Liver (tissue), 8 donors: ENCODE measurements at regions not wholly inside any gene's neighbourhood (a gene's known extent, or its start where the extent isn't known, plus 50 kb on each side); places are given as distances from the start of the nearest gene placed in this dataset.

Experiments
- DNase-seq: peaks from one replicate; pipeline ENCODE4 v3.0.0-alpha.2; 2017; ENCODE audit warnings: low spot score
- H3K27ac ChIP-seq, 2 donors: one replicate each; pipeline ENCODE4 v1.7.0; 2013; ENCODE audit warnings: inconsistent platforms in 2 of 2, low read length in 2 of 2, control low read depth in 1 of 2, low read depth in 1 of 2, mild to moderate bottlenecking in 1 of 2
- H3K27me3 ChIP-seq, 4 donors: one replicate each; pipeline versions ENCODE4 v1.6.1 to v1.7.0; 2013; ENCODE audit warnings: low read length in 3 of 4, inconsistent platforms in 1 of 4, mild to moderate bottlenecking in 1 of 4, moderate library complexity in 1 of 4; ENCODE audit not compliant: control insufficient read depth in 4 of 4, insufficient read depth in 4 of 4
- H3K36me3 ChIP-seq, 4 donors: one replicate each; pipeline versions ENCODE4 v1.6.1 to v1.7.0; 2013; ENCODE audit warnings: low read length in 3 of 4, mild to moderate bottlenecking in 3 of 4, low read depth in 1 of 4, moderate library complexity in 1 of 4; ENCODE audit not compliant: control insufficient read depth in 4 of 4, insufficient read depth in 3 of 4
- H3K4me1 ChIP-seq, 4 donors: one replicate each; pipeline versions ENCODE4 v1.6.1 to v1.7.0; 2013; ENCODE audit warnings: low read length in 3 of 4, mild to moderate bottlenecking in 3 of 4, moderate library complexity in 1 of 4; ENCODE audit not compliant: control insufficient read depth in 4 of 4, insufficient read depth in 4 of 4
- H3K4me3 ChIP-seq, 3 donors: one replicate each; pipeline versions ENCODE4 v1.6.1 to v1.7.0; 2013; ENCODE audit warnings: low read length in 3 of 3, control low read depth in 1 of 3, low read depth in 1 of 3, mild to moderate bottlenecking in 1 of 3
- H3K9ac ChIP-seq, 2 donors: one replicate each; pipeline ENCODE4 v1.7.0; 2013; ENCODE audit warnings: low read length in 2 of 2, mild to moderate bottlenecking in 2 of 2, moderate library complexity in 2 of 2, control low read depth in 1 of 2, low read depth in 1 of 2
- H3K9me3 ChIP-seq, 4 donors: one replicate each; pipeline versions ENCODE4 v1.6.1 to v1.7.0; 2013; ENCODE audit warnings: low read length in 3 of 4; ENCODE audit not compliant: control insufficient read depth in 4 of 4
- EGR1 ChIP-seq, 2 donors: IDR thresholded peaks; 2 replicates each; pipeline ENCODE4 v1.6.1; 2016 to 2018; ENCODE audit warnings: antibody characterized with exemption in 2 of 2, low read depth in 2 of 2
- FOXA2 ChIP-seq: IDR thresholded peaks from 2 replicates; pipeline ENCODE4 v1.6.1; 2016; ENCODE audit warnings: antibody characterized with exemption
- GABPA ChIP-seq, 2 donors: IDR thresholded peaks in 1 of 2; conservative IDR thresholded peaks in 1 of 2; 2 replicates each; pipeline ENCODE4 v1.6.1; 2016; ENCODE audit warnings: antibody characterized with exemption in 2 of 2, mild to moderate bottlenecking in 1 of 2, moderate library complexity in 1 of 2
- HNF4A ChIP-seq, 2 donors: conservative IDR thresholded peaks; 2 replicates each; pipeline ENCODE4 v1.6.1; 2016; ENCODE audit warnings: antibody characterized with exemption in 2 of 2, mild to moderate bottlenecking in 2 of 2
- HNF4G ChIP-seq: IDR thresholded peaks from 2 replicates; pipeline ENCODE4 v1.6.1; 2016; ENCODE audit warnings: antibody characterized with exemption
- JUND ChIP-seq, 2 donors: IDR thresholded peaks; 2 replicates each; pipeline ENCODE4 v1.6.1; 2016; ENCODE audit warnings: antibody characterized with exemption in 2 of 2
- NR2F2 ChIP-seq: IDR thresholded peaks from 2 replicates; pipeline ENCODE4 v1.6.1; 2016; ENCODE audit warnings: antibody characterized with exemption
- RXRA ChIP-seq, 2 donors: IDR thresholded peaks; 2 replicates each; pipeline ENCODE4 v1.6.1; 2017 to 2018; ENCODE audit warnings: antibody characterized with exemption in 2 of 2, mild to moderate bottlenecking in 1 of 2
- SP1 ChIP-seq: IDR thresholded peaks from 2 replicates; pipeline ENCODE4 v1.6.1; 2018; ENCODE audit warnings: antibody characterized with exemption, mild to moderate bottlenecking
- TAF1 ChIP-seq: conservative IDR thresholded peaks from 2 replicates; pipeline ENCODE4 v1.6.1; 2016; ENCODE audit warnings: antibody characterized with exemption, mild to moderate bottlenecking
- YY1 ChIP-seq: IDR thresholded peaks from 2 replicates; pipeline ENCODE4 v1.6.1; 2016; ENCODE audit warnings: antibody characterized with exemption, mild to moderate bottlenecking
- WGBS: extraction: QIAGEN DNeasy Blood & Tissue Kit; methylation state at CpG from one replicate; pipeline ENCODE4 v1.1.7; 2013; 5-methylcytosine and 5-hydroxymethylcytosine counted together
- TF ChIP-seq, protein P1 (sequence below): IDR thresholded peaks from 2 replicates; pipeline ENCODE4 v1.6.1; 2016; ENCODE audit warnings: antibody characterized with exemption
- TF ChIP-seq, protein P2 (sequence below): IDR thresholded peaks from 2 replicates; pipeline ENCODE4 v1.6.1; 2016; ENCODE audit warnings: antibody characterized with exemption
- TF ChIP-seq, protein P3 (sequence below): fragments of 150-350 bp; IDR thresholded peaks from 2 replicates; pipeline ENCODE4 v1.5.1; 2017; ENCODE audit warnings: improper control_type of control experiment, low read depth, low read length; ENCODE audit not compliant: missing input control
- TF ChIP-seq, protein P4 (sequence below): IDR thresholded peaks from 2 replicates; pipeline ENCODE4 v1.6.1; 2016; ENCODE audit warnings: antibody characterized with exemption, mild to moderate bottlenecking
- TF ChIP-seq, protein P5 (sequence below): IDR thresholded peaks from 2 replicates; pipeline ENCODE4 v1.6.1; 2016; ENCODE audit warnings: antibody characterized with exemption
- donor health status: healthy.
- donor health status: healthy.
- donor health status: healthy.
- donor health status: healthy.
- donor health status: healthy.

DNA sequence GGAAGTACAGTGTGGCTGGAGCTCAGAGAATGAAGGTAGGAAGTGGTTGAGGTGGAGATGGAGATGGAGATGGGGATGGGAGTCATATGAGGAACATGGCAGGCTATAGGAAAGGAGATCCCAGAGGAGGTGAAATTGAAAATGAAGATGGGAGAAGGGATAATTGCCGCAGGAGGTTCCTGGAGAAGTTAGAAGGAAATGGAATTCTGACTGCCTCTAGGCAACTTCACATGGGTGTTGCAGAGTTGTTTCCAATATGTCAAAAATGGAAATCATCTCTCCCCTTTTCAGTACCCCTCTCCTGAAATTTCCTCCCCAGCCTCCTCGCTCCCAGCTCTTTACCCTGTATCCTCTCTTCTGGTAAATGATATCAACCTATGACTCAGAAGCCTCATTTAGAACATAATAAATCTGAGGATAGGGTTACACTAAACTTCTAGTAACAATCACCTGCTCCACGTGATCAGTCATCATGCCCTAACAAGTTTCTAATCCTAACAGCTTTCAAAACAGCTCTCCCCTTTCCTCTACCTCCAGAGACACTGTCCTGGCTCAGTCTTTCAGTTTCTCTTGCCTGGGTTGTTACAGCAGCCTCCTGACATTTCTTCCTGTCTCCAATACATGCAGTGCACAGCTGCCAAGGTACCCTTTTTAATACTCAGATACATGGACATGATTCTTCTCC lies 201.9 kb upstream of the RBMS1 start:
- H3K27me3 ChIP-seq = no peaks in the 10 kb centered on the region
- DNase-seq = no peak

More for the DNA sequence above, 201.9 kb upstream of the RBMS1 start:
- H3K4me1 ChIP-seq = no peaks in the 10 kb centered on the region
- H3K4me3 ChIP-seq = no peak overlapping the region
- H3K9ac ChIP-seq = no peak overlapping the region
- 85% methylated on average over 3 of the region's 3 CpGs for WGBS
- no peak overlapping the region for H3K27ac ChIP-seq
- TF ChIP-seq, protein P1, sequence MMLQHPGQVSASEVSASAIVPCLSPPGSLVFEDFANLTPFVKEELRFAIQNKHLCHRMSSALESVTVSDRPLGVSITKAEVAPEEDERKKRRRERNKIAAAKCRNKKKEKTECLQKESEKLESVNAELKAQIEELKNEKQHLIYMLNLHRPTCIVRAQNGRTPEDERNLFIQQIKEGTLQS = no peak
- TF ChIP-seq HNF4G (no peak), FOXA2 (no peak), SP1 (no peak), TAF1 (no peak), HNF4A (conservative IDR thresholded peaks at IDR 0.05) (no peak), EGR1 (IDR thresholded peaks at IDR 0.05; ENCODE audit: low read depth in 2 of 2) (no peak), RXRA (IDR thresholded peaks at IDR 0.05) (no peak), YY1 (no peak), NR2F2 (no peak), GABPA (IDR thresholded peaks at IDR 0.05 in 1 of 2, conservative IDR thresholded peaks at IDR 0.05 in 1 of 2) (no peak), JUND (IDR thresholded peaks at IDR 0.05) (no peak)
- TF ChIP-seq, protein P2, sequence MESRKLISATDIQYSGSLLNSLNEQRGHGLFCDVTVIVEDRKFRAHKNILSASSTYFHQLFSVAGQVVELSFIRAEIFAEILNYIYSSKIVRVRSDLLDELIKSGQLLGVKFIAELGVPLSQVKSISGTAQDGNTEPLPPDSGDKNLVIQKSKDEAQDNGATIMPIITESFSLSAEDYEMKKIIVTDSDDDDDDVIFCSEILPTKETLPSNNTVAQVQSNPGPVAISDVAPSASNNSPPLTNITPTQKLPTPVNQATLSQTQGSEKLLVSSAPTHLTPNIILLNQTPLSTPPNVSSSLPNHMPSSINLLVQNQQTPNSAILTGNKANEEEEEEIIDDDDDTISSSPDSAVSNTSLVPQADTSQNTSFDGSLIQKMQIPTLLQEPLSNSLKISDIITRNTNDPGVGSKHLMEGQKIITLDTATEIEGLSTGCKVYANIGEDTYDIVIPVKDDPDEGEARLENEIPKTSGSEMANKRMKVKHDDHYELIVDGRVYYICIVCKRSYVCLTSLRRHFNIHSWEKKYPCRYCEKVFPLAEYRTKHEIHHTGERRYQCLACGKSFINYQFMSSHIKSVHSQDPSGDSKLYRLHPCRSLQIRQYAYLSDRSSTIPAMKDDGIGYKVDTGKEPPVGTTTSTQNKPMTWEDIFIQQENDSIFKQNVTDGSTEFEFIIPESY = no peak
- TF ChIP-seq, protein P3, sequence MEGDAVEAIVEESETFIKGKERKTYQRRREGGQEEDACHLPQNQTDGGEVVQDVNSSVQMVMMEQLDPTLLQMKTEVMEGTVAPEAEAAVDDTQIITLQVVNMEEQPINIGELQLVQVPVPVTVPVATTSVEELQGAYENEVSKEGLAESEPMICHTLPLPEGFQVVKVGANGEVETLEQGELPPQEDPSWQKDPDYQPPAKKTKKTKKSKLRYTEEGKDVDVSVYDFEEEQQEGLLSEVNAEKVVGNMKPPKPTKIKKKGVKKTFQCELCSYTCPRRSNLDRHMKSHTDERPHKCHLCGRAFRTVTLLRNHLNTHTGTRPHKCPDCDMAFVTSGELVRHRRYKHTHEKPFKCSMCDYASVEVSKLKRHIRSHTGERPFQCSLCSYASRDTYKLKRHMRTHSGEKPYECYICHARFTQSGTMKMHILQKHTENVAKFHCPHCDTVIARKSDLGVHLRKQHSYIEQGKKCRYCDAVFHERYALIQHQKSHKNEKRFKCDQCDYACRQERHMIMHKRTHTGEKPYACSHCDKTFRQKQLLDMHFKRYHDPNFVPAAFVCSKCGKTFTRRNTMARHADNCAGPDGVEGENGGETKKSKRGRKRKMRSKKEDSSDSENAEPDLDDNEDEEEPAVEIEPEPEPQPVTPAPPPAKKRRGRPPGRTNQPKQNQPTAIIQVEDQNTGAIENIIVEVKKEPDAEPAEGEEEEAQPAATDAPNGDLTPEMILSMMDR = no peak
- TF ChIP-seq, protein P4, sequence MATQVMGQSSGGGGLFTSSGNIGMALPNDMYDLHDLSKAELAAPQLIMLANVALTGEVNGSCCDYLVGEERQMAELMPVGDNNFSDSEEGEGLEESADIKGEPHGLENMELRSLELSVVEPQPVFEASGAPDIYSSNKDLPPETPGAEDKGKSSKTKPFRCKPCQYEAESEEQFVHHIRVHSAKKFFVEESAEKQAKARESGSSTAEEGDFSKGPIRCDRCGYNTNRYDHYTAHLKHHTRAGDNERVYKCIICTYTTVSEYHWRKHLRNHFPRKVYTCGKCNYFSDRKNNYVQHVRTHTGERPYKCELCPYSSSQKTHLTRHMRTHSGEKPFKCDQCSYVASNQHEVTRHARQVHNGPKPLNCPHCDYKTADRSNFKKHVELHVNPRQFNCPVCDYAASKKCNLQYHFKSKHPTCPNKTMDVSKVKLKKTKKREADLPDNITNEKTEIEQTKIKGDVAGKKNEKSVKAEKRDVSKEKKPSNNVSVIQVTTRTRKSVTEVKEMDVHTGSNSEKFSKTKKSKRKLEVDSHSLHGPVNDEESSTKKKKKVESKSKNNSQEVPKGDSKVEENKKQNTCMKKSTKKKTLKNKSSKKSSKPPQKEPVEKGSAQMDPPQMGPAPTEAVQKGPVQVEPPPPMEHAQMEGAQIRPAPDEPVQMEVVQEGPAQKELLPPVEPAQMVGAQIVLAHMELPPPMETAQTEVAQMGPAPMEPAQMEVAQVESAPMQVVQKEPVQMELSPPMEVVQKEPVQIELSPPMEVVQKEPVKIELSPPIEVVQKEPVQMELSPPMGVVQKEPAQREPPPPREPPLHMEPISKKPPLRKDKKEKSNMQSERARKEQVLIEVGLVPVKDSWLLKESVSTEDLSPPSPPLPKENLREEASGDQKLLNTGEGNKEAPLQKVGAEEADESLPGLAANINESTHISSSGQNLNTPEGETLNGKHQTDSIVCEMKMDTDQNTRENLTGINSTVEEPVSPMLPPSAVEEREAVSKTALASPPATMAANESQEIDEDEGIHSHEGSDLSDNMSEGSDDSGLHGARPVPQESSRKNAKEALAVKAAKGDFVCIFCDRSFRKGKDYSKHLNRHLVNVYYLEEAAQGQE = no peak
- TF ChIP-seq, protein P5, sequence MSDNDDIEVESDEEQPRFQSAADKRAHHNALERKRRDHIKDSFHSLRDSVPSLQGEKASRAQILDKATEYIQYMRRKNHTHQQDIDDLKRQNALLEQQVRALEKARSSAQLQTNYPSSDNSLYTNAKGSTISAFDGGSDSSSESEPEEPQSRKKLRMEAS = no peak
- no peaks in the 10 kb centered on the region for H3K9me3 ChIP-seq
- H3K36me3 ChIP-seq = no peaks in the 10 kb centered on the region
